GM12878 (cell line): ENCODE measurements at regions not wholly inside any gene's neighbourhood (a gene's known extent, or its start where the extent isn't known, plus 50 kb on each side); places are given as distances from the start of the nearest gene placed in this dataset.
A peak's percentile ranks its signal among the peaks of the same experiment; 100 is the strongest.

Experiments
- EZH2 ChIP-seq: IDR thresholded peaks from 2 replicates; pipeline ENCODE4 v1.6.1; 2012; ENCODE audit warnings: low read depth, mild to moderate bottlenecking, control low read depth, inconsistent platforms, low read length, borderline replicate concordance; ENCODE audit not compliant: control insufficient read depth
- KAT2A ChIP-seq: conservative IDR thresholded peaks from 2 replicates; pipeline ENCODE4 v1.6.1; 2011; ENCODE audit warnings: low read depth, low read length; ENCODE audit not compliant: control insufficient read depth
- KDM1A ChIP-seq: fragments of 200-600 bp; sonication (generic); IDR thresholded peaks from 2 replicates; pipeline ENCODE4 v1.6.1; 2016; ENCODE audit warnings: borderline replicate concordance
- MTA2 ChIP-seq: fragments of 450-650 bp; IDR thresholded peaks from 2 replicates; pipeline ENCODE4 v1.6.1; 2016; ENCODE audit warnings: low read depth, mild to moderate bottlenecking, moderate library complexity
- POU2F2 ChIP-seq: IDR thresholded peaks from 3 replicates; pipeline ENCODE4 v1.6.1; 2011; ENCODE audit warnings: low read depth, mild to moderate bottlenecking, low read length, borderline replicate concordance
- RAD21 ChIP-seq: IDR thresholded peaks from 2 replicates; pipeline ENCODE4 v1.6.1; 2011; ENCODE audit warnings: mild to moderate bottlenecking, low read depth, low read length, moderate library complexity; ENCODE audit not compliant: insufficient read depth
- SREBF1 ChIP-seq: IDR thresholded peaks from 2 replicates; pipeline ENCODE4 v1.6.1; 2012; ENCODE audit warnings: mild to moderate bottlenecking, low read length
- YY1 ChIP-seq: IDR thresholded peaks from 2 replicates; pipeline ENCODE4 v1.6.1; 2011; ENCODE audit warnings: low read depth, mild to moderate bottlenecking, low read length
- TF ChIP-seq, protein P1 (sequence below): fragments of 450-650 bp; IDR thresholded peaks from 2 replicates; pipeline ENCODE4 v1.6.1; 2017; ENCODE audit warnings: mild to moderate bottlenecking, low read depth, inconsistent platforms; ENCODE audit not compliant: poor library complexity, severe bottlenecking
- TF ChIP-seq, protein P2 (sequence below): fragments of 450-650 bp; IDR thresholded peaks from 2 replicates; pipeline ENCODE4 v1.6.1; 2018; ENCODE audit warnings: mild to moderate bottlenecking, low read depth, moderate library complexity; ENCODE audit not compliant: partially characterized antibody
- TF ChIP-seq, protein P3 (sequence below): IDR thresholded peaks from 2 replicates; pipeline ENCODE4 v1.6.1; 2012; ENCODE audit warnings: improper control_type of control experiment, low read depth, low read length; ENCODE audit not compliant: insufficient replicate concordance
- TF ChIP-seq, protein P4 (sequence below): fragments of 450-650 bp; IDR thresholded peaks from 2 replicates; pipeline ENCODE4 v1.6.1; 2014; ENCODE audit warnings: mild to moderate bottlenecking
- TF ChIP-seq, protein P5 (sequence below): IDR thresholded peaks from 2 replicates; pipeline ENCODE4 v1.6.1; 2011; ENCODE audit warnings: low read depth, low read length, improper control_type of control experiment, borderline replicate concordance
- TF ChIP-seq, protein P6 (sequence below): fragments of 450-650 bp; IDR thresholded peaks from 2 replicates; pipeline ENCODE4 v1.6.1; 2016; ENCODE audit warnings: mild to moderate bottlenecking

DNA sequence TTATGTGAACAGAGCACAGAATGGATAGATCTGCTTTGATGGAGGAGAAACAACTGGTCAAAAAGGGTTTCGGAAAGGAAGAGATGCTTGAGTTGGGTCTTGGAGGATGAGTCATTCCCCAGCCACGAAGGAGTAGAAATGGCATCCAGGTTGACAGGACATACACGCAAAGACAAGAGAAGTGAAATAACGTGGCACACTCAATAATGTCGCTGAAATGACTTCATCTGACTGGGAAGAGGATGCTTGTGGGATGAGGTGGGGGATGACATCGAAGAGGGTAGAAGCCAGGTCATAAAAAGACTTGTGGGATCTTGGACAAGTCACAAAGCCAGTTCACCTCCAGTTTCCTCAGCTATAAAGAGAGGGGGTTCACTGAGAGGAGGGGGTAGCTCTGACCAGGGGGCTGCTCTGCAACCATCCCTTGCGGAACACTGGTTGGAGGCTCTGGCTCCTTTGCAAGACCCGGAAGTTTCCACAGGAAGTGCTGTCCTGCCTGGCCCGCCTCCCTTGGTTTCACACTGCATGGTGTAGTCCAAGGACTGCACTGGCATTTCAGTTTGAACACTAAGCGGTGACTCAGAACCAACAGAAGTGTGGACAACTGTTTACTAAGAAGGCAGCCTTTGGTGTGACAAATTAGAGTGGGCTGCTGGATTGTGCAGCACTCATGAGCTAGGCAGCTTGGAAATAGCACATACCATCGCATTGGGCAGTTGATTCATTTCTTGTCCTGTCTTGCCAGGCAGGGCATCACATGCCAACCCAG is 189.9 kb upstream of the ADO start (continued):
- TF ChIP-seq, protein P1, sequence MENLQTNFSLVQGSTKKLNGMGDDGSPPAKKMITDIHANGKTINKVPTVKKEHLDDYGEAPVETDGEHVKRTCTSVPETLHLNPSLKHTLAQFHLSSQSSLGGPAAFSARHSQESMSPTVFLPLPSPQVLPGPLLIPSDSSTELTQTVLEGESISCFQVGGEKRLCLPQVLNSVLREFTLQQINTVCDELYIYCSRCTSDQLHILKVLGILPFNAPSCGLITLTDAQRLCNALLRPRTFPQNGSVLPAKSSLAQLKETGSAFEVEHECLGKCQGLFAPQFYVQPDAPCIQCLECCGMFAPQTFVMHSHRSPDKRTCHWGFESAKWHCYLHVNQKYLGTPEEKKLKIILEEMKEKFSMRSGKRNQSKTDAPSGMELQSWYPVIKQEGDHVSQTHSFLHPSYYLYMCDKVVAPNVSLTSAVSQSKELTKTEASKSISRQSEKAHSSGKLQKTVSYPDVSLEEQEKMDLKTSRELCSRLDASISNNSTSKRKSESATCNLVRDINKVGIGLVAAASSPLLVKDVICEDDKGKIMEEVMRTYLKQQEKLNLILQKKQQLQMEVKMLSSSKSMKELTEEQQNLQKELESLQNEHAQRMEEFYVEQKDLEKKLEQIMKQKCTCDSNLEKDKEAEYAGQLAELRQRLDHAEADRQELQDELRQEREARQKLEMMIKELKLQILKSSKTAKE: no peak
- TF ChIP-seq KDM1A (no peak), MTA2 (0 out of 2 replicates have a peak, but pooled peaks have one; percentile 33), KAT2A (no peak), RAD21 (no peak), POU2F2 (peak; percentile 79; the same call in 2 of the 3 replicates), SREBF1 (no peak), YY1 (peak; percentile 65; the same call in 1 of the 2 replicates), EZH2 (no peak)
- TF ChIP-seq, protein P2, sequence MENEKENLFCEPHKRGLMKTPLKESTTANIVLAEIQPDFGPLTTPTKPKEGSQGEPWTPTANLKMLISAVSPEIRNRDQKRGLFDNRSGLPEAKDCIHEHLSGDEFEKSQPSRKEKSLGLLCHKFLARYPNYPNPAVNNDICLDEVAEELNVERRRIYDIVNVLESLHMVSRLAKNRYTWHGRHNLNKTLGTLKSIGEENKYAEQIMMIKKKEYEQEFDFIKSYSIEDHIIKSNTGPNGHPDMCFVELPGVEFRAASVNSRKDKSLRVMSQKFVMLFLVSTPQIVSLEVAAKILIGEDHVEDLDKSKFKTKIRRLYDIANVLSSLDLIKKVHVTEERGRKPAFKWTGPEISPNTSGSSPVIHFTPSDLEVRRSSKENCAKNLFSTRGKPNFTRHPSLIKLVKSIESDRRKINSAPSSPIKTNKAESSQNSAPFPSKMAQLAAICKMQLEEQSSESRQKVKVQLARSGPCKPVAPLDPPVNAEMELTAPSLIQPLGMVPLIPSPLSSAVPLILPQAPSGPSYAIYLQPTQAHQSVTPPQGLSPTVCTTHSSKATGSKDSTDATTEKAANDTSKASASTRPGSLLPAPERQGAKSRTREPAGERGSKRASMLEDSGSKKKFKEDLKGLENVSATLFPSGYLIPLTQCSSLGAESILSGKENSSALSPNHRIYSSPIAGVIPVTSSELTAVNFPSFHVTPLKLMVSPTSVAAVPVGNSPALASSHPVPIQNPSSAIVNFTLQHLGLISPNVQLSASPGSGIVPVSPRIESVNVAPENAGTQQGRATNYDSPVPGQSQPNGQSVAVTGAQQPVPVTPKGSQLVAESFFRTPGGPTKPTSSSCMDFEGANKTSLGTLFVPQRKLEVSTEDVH: no peak
- TF ChIP-seq, protein P3, sequence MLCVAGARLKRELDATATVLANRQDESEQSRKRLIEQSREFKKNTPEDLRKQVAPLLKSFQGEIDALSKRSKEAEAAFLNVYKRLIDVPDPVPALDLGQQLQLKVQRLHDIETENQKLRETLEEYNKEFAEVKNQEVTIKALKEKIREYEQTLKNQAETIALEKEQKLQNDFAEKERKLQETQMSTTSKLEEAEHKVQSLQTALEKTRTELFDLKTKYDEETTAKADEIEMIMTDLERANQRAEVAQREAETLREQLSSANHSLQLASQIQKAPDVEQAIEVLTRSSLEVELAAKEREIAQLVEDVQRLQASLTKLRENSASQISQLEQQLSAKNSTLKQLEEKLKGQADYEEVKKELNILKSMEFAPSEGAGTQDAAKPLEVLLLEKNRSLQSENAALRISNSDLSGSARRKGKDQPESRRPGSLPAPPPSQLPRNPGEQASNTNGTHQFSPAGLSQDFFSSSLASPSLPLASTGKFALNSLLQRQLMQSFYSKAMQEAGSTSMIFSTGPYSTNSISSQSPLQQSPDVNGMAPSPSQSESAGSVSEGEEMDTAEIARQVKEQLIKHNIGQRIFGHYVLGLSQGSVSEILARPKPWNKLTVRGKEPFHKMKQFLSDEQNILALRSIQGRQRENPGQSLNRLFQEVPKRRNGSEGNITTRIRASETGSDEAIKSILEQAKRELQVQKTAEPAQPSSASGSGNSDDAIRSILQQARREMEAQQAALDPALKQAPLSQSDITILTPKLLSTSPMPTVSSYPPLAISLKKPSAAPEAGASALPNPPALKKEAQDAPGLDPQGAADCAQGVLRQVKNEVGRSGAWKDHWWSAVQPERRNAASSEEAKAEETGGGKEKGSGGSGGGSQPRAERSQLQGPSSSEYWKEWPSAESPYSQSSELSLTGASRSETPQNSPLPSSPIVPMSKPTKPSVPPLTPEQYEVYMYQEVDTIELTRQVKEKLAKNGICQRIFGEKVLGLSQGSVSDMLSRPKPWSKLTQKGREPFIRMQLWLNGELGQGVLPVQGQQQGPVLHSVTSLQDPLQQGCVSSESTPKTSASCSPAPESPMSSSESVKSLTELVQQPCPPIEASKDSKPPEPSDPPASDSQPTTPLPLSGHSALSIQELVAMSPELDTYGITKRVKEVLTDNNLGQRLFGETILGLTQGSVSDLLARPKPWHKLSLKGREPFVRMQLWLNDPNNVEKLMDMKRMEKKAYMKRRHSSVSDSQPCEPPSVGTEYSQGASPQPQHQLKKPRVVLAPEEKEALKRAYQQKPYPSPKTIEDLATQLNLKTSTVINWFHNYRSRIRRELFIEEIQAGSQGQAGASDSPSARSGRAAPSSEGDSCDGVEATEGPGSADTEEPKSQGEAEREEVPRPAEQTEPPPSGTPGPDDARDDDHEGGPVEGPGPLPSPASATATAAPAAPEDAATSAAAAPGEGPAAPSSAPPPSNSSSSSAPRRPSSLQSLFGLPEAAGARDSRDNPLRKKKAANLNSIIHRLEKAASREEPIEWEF: no peak
- TF ChIP-seq, protein P4, sequence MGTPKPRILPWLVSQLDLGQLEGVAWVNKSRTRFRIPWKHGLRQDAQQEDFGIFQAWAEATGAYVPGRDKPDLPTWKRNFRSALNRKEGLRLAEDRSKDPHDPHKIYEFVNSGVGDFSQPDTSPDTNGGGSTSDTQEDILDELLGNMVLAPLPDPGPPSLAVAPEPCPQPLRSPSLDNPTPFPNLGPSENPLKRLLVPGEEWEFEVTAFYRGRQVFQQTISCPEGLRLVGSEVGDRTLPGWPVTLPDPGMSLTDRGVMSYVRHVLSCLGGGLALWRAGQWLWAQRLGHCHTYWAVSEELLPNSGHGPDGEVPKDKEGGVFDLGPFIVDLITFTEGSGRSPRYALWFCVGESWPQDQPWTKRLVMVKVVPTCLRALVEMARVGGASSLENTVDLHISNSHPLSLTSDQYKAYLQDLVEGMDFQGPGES: no peak
- TF ChIP-seq, protein P5, sequence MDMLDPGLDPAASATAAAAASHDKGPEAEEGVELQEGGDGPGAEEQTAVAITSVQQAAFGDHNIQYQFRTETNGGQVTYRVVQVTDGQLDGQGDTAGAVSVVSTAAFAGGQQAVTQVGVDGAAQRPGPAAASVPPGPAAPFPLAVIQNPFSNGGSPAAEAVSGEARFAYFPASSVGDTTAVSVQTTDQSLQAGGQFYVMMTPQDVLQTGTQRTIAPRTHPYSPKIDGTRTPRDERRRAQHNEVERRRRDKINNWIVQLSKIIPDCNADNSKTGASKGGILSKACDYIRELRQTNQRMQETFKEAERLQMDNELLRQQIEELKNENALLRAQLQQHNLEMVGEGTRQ: no peak
- TF ChIP-seq, protein P6, sequence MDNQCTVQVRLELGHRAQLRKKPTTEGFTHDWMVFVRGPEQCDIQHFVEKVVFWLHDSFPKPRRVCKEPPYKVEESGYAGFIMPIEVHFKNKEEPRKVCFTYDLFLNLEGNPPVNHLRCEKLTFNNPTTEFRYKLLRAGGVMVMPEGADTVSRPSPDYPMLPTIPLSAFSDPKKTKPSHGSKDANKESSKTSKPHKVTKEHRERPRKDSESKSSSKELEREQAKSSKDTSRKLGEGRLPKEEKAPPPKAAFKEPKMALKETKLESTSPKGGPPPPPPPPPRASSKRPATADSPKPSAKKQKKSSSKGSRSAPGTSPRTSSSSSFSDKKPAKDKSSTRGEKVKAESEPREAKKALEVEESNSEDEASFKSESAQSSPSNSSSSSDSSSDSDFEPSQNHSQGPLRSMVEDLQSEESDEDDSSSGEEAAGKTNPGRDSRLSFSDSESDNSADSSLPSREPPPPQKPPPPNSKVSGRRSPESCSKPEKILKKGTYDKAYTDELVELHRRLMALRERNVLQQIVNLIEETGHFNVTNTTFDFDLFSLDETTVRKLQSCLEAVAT: no peak
